GM18907 (cell line): ENCODE measurements at regions not wholly inside any gene's neighbourhood (a gene's known extent, or its start where the extent isn't known, plus 50 kb on each side); places are given as distances from the start of the nearest gene placed in this dataset.

Source experiments
- ATAC-seq: cut with Tn5 transposase; IDR thresholded peaks from one replicate; pipeline ENCODE4 v1.9.1; 2021; ENCODE audit warnings: mild to moderate bottlenecking, moderate library complexity; ENCODE audit not compliant: unreplicated experiment

GRCh38 chr11:18878211-18878610, 61.0 kb downstream of the MRGPRX1 start:
- ATAC-seq: no peak

GRCh38 chr11:18865951-18866350, 73.3 kb downstream of the MRGPRX1 start:
- ATAC-seq: no peak

GRCh38 chr11:18865261-18865660, 73.7 kb upstream of the PTPN5 start:
- no peak for ATAC-seq

GRCh38 chr11:18853086-18853720, 61.6 kb upstream of the PTPN5 start:
- peak; percentile 77 for ATAC-seq

GRCh38 chr11:18849406-18849805, 57.8 kb upstream of the PTPN5 start:
- ATAC-seq: no peak

GRCh38 chr11:18844753-18845367, 53.3 kb upstream of the PTPN5 start:
- peak; percentile 58 for ATAC-seq
